Liver (tissue), 7 donors: ENCODE measurements at regions not wholly inside any gene's neighbourhood (a gene's known extent, or its start where the extent isn't known, plus 50 kb on each side); places are given as distances from the start of the nearest gene placed in this dataset.

Experiments used
- DNase-seq: peaks from one replicate; pipeline ENCODE4 v3.0.0-alpha.2; 2017; ENCODE audit warnings: low spot score
- H3K27ac ChIP-seq, 2 donors: one replicate each; pipeline ENCODE4 v1.7.0; 2013; ENCODE audit warnings: inconsistent platforms in 2 of 2, low read length in 2 of 2, control low read depth in 1 of 2, low read depth in 1 of 2, mild to moderate bottlenecking in 1 of 2
- H3K27me3 ChIP-seq, 4 donors: one replicate each; pipeline versions ENCODE4 v1.6.1 to v1.7.0; 2013; ENCODE audit warnings: low read length in 3 of 4, inconsistent platforms in 1 of 4, mild to moderate bottlenecking in 1 of 4, moderate library complexity in 1 of 4; ENCODE audit not compliant: control insufficient read depth in 4 of 4, insufficient read depth in 4 of 4
- H3K36me3 ChIP-seq, 4 donors: one replicate each; pipeline versions ENCODE4 v1.6.1 to v1.7.0; 2013; ENCODE audit warnings: low read length in 3 of 4, mild to moderate bottlenecking in 3 of 4, low read depth in 1 of 4, moderate library complexity in 1 of 4; ENCODE audit not compliant: control insufficient read depth in 4 of 4, insufficient read depth in 3 of 4
- H3K4me1 ChIP-seq, 4 donors: one replicate each; pipeline versions ENCODE4 v1.6.1 to v1.7.0; 2013; ENCODE audit warnings: low read length in 3 of 4, mild to moderate bottlenecking in 3 of 4, moderate library complexity in 1 of 4; ENCODE audit not compliant: control insufficient read depth in 4 of 4, insufficient read depth in 4 of 4
- H3K4me3 ChIP-seq, 3 donors: one replicate each; pipeline versions ENCODE4 v1.6.1 to v1.7.0; 2013; ENCODE audit warnings: low read length in 3 of 3, control low read depth in 1 of 3, low read depth in 1 of 3, mild to moderate bottlenecking in 1 of 3
- H3K9ac ChIP-seq, 2 donors: one replicate each; pipeline ENCODE4 v1.7.0; 2013; ENCODE audit warnings: low read length in 2 of 2, mild to moderate bottlenecking in 2 of 2, moderate library complexity in 2 of 2, control low read depth in 1 of 2, low read depth in 1 of 2
- H3K9me3 ChIP-seq, 4 donors: one replicate each; pipeline versions ENCODE4 v1.6.1 to v1.7.0; 2013; ENCODE audit warnings: low read length in 3 of 4; ENCODE audit not compliant: control insufficient read depth in 4 of 4
- EGR1 ChIP-seq, 2 donors: IDR thresholded peaks; 2 replicates each; pipeline ENCODE4 v1.6.1; 2016 to 2018; ENCODE audit warnings: antibody characterized with exemption in 2 of 2, low read depth in 2 of 2
- FOXA2 ChIP-seq: IDR thresholded peaks from 2 replicates; pipeline ENCODE4 v1.6.1; 2016; ENCODE audit warnings: antibody characterized with exemption
- GABPA ChIP-seq, 2 donors: IDR thresholded peaks in 1 of 2; conservative IDR thresholded peaks in 1 of 2; 2 replicates each; pipeline ENCODE4 v1.6.1; 2016; ENCODE audit warnings: antibody characterized with exemption in 2 of 2, mild to moderate bottlenecking in 1 of 2, moderate library complexity in 1 of 2
- HNF4A ChIP-seq, 2 donors: conservative IDR thresholded peaks; 2 replicates each; pipeline ENCODE4 v1.6.1; 2016; ENCODE audit warnings: antibody characterized with exemption in 2 of 2, mild to moderate bottlenecking in 2 of 2
- HNF4G ChIP-seq: IDR thresholded peaks from 2 replicates; pipeline ENCODE4 v1.6.1; 2016; ENCODE audit warnings: antibody characterized with exemption
- NR2F2 ChIP-seq: IDR thresholded peaks from 2 replicates; pipeline ENCODE4 v1.6.1; 2016; ENCODE audit warnings: antibody characterized with exemption
- RAD21 ChIP-seq, 2 donors: IDR thresholded peaks; 2 replicates each; pipeline ENCODE4 v1.6.1; 2016; ENCODE audit warnings: antibody characterized with exemption in 2 of 2, mild to moderate bottlenecking in 2 of 2
- SP1 ChIP-seq: IDR thresholded peaks from 2 replicates; pipeline ENCODE4 v1.6.1; 2018; ENCODE audit warnings: antibody characterized with exemption, mild to moderate bottlenecking
- TAF1 ChIP-seq: conservative IDR thresholded peaks from 2 replicates; pipeline ENCODE4 v1.6.1; 2016; ENCODE audit warnings: antibody characterized with exemption, mild to moderate bottlenecking
- YY1 ChIP-seq: IDR thresholded peaks from 2 replicates; pipeline ENCODE4 v1.6.1; 2016; ENCODE audit warnings: antibody characterized with exemption, mild to moderate bottlenecking
- WGBS: extraction: QIAGEN DNeasy Blood & Tissue Kit; methylation state at CpG from one replicate; pipeline ENCODE4 v1.1.7; 2013; 5-methylcytosine and 5-hydroxymethylcytosine counted together
- TF ChIP-seq, protein P1 (sequence below): IDR thresholded peaks from 2 replicates; pipeline ENCODE4 v1.6.1; 2016; ENCODE audit warnings: antibody characterized with exemption
- TF ChIP-seq, protein P2 (sequence below): IDR thresholded peaks from 2 replicates; pipeline ENCODE4 v1.6.1; 2016; ENCODE audit warnings: antibody characterized with exemption, mild to moderate bottlenecking
- TF ChIP-seq, protein P3 (sequence below): IDR thresholded peaks from 2 replicates; pipeline ENCODE4 v1.6.1; 2016; ENCODE audit warnings: antibody characterized with exemption
- TF ChIP-seq, protein P4 (sequence below): IDR thresholded peaks from 2 replicates; pipeline ENCODE4 v1.6.1; 2016; ENCODE audit warnings: antibody characterized with exemption
- donor health status: healthy.
- donor health status: healthy.
- donor health status: healthy.
- donor health status: healthy.

DNA sequence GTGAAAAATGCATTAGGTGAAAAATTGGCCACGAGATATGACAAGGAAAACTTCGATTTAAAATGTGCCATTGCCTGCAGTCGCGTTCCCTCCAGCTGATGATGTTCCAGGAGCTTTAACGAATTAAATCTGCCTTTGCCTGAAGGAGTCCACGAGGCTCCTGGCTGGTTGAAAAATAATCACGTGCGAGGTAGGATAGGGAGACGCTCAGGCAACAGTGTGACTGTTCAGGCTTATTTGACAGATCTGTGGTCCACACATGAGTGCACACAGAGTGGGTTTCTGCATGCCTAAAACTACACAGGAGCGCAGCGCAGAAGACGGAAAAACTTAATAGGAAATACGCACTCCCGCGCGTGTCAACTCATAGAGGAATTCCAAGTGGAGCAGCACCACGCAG lies 204.0 kb upstream of the PITRM1 start:
- Histone ChIP-seq H3K9ac (no peak overlapping the region), H3K27me3 (no peaks in the 10 kb centered on the region), H3K4me1 (no peaks in the 10 kb centered on the region), H3K27ac (no peak overlapping the region), H3K36me3 (no peaks in the 10 kb centered on the region), H3K9me3 (no peaks in the 10 kb centered on the region), H3K4me3 (no peak overlapping the region)
- TF ChIP-seq SP1 (no peak), RAD21 (IDR thresholded peaks at IDR 0.05) (no peak)
- TF ChIP-seq, protein P1, sequence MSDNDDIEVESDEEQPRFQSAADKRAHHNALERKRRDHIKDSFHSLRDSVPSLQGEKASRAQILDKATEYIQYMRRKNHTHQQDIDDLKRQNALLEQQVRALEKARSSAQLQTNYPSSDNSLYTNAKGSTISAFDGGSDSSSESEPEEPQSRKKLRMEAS: no peak
- 93% methylated on average over 17 of the region's 17 CpGs for WGBS
- DNase-seq: no peak

DNA sequence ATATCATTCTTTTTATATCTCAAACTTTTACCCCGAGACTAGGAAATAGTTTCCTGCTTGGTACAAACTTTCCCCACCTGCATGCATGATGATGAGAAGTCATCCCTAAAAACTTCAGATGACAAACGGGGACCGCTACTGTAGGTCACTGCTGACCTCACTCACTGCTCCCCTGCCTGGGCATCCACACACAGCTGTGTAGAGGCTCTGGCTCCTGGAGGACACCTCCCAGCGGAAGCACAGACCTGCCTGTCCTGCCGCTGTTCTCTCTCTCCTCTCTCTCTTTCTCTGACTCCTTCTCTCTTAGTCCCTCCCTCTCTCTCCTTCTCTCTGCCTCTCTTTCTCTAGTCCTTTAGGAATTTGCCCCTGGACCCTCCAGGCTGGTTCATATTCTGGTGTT lies 202.9 kb upstream of the PITRM1 start:
- H3K9me3 ChIP-seq: no peaks in the 10 kb centered on the region
- H3K36me3 ChIP-seq: no peaks in the 10 kb centered on the region
- DNase-seq: no peak
- no peak overlapping the region for H3K4me3 ChIP-seq
- H3K9ac ChIP-seq: no peak overlapping the region
- H3K27ac ChIP-seq: no peak overlapping the region
- TF ChIP-seq EGR1 (IDR thresholded peaks at IDR 0.05; ENCODE audit: low read depth in 2 of 2) (no peak), HNF4G (no peak), RAD21 (IDR thresholded peaks at IDR 0.05) (no peak), YY1 (no peak), TAF1 (no peak), SP1 (no peak), HNF4A (conservative IDR thresholded peaks at IDR 0.05) (no peak), FOXA2 (no peak), NR2F2 (no peak), GABPA (IDR thresholded peaks at IDR 0.05 in 1 of 2, conservative IDR thresholded peaks at IDR 0.05 in 1 of 2) (no peak)
- TF ChIP-seq, protein P2, sequence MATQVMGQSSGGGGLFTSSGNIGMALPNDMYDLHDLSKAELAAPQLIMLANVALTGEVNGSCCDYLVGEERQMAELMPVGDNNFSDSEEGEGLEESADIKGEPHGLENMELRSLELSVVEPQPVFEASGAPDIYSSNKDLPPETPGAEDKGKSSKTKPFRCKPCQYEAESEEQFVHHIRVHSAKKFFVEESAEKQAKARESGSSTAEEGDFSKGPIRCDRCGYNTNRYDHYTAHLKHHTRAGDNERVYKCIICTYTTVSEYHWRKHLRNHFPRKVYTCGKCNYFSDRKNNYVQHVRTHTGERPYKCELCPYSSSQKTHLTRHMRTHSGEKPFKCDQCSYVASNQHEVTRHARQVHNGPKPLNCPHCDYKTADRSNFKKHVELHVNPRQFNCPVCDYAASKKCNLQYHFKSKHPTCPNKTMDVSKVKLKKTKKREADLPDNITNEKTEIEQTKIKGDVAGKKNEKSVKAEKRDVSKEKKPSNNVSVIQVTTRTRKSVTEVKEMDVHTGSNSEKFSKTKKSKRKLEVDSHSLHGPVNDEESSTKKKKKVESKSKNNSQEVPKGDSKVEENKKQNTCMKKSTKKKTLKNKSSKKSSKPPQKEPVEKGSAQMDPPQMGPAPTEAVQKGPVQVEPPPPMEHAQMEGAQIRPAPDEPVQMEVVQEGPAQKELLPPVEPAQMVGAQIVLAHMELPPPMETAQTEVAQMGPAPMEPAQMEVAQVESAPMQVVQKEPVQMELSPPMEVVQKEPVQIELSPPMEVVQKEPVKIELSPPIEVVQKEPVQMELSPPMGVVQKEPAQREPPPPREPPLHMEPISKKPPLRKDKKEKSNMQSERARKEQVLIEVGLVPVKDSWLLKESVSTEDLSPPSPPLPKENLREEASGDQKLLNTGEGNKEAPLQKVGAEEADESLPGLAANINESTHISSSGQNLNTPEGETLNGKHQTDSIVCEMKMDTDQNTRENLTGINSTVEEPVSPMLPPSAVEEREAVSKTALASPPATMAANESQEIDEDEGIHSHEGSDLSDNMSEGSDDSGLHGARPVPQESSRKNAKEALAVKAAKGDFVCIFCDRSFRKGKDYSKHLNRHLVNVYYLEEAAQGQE: no peak
- TF ChIP-seq, protein P1: no peak
- TF ChIP-seq, protein P3, sequence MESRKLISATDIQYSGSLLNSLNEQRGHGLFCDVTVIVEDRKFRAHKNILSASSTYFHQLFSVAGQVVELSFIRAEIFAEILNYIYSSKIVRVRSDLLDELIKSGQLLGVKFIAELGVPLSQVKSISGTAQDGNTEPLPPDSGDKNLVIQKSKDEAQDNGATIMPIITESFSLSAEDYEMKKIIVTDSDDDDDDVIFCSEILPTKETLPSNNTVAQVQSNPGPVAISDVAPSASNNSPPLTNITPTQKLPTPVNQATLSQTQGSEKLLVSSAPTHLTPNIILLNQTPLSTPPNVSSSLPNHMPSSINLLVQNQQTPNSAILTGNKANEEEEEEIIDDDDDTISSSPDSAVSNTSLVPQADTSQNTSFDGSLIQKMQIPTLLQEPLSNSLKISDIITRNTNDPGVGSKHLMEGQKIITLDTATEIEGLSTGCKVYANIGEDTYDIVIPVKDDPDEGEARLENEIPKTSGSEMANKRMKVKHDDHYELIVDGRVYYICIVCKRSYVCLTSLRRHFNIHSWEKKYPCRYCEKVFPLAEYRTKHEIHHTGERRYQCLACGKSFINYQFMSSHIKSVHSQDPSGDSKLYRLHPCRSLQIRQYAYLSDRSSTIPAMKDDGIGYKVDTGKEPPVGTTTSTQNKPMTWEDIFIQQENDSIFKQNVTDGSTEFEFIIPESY: no peak
- TF ChIP-seq, protein P4, sequence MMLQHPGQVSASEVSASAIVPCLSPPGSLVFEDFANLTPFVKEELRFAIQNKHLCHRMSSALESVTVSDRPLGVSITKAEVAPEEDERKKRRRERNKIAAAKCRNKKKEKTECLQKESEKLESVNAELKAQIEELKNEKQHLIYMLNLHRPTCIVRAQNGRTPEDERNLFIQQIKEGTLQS: no peak
- 89% methylated on average over 5 of the region's 5 CpGs for WGBS
- no peaks in the 10 kb centered on the region for H3K27me3 ChIP-seq
- no peaks in the 10 kb centered on the region for H3K4me1 ChIP-seq
